IMR-90 (cell line): ENCODE measurements at regions not wholly inside any gene's neighbourhood (a gene's known extent, or its start where the extent isn't known, plus 50 kb on each side); places are given as distances from the start of the nearest gene placed in this dataset.

Experiments
- ATAC-seq: fragments of 200-7000 bp; cut with Tn5 transposase; 2 replicates; pipeline ENCODE4 v1.9.1; 2020; ENCODE audit warnings: low read depth, mild to moderate bottlenecking, moderate library complexity
- BruUV-seq: library from RNA; stranded (reverse); fragments of 400-500 nt; replicated peaks from 2 replicates; lab custom pipeline; 2021; lab: Mats Ljungman, UMichigan
- CTCF ChIA-PET: fragments of 300-600 bp; formaldehyde crosslinking; extraction: SDS; loops from one replicate; lab custom pipeline; 2021; ENCODE audit warnings: antibody characterized with exemption; lab: Yijun Ruan, JAX
- POLR2A ChIA-PET: fragments of 300-600 bp; sonication (Branson Sonifier 250); formaldehyde crosslinking; loops from one replicate; lab custom pipeline; 2022; ENCODE audit warnings: antibody characterized with exemption; ENCODE audit not compliant: unreplicated experiment; lab: Charles Lee
- DNase-seq: peaks from one replicate; pipeline ENCODE4 v3.0.0; 2013
- H2AFZ ChIP-seq: replicated peaks from 2 replicates; pipeline ENCODE3; 2013; ENCODE audit warnings: low read length, mild to moderate bottlenecking; ENCODE audit not compliant: poor library complexity
- H2AK5ac ChIP-seq: 2 replicates; pipeline ENCODE4 v1.6.1; 2013; ENCODE audit warnings: low read depth, low read length, inconsistent platforms
- H2AK9ac ChIP-seq: replicated peaks from 2 replicates; pipeline ENCODE3; 2013; ENCODE audit warnings: mild to moderate bottlenecking, low read depth, low read length, moderate library complexity; ENCODE audit not compliant: poor library complexity
- H2BK120ac ChIP-seq: 2 replicates; pipeline ENCODE4 v1.6.1; 2013; ENCODE audit warnings: low read depth, low read length, inconsistent platforms
- H2BK15ac ChIP-seq: 3 replicates; pipeline ENCODE4 v1.6.1; 2013; ENCODE audit warnings: low read depth, low read length, inconsistent platforms
- H2BK20ac ChIP-seq: 2 replicates; pipeline ENCODE4 v1.6.1; 2013; ENCODE audit warnings: low read depth, mild to moderate bottlenecking, inconsistent platforms, low read length, moderate library complexity
- H2BK5ac ChIP-seq: 2 replicates; pipeline ENCODE4 v1.6.1; 2013; ENCODE audit warnings: mild to moderate bottlenecking, low read depth, low read length, inconsistent platforms; ENCODE audit not compliant: poor library complexity, severe bottlenecking
- H3K14ac ChIP-seq: replicated peaks from 2 replicates; pipeline ENCODE4 v1.6.1; 2013; ENCODE audit warnings: low read depth, low read length, inconsistent platforms
- H3K18ac ChIP-seq: 2 replicates; pipeline ENCODE4 v1.6.1; 2013; ENCODE audit warnings: low read depth, low read length, control low read depth
- H3K23ac ChIP-seq: 2 replicates; pipeline ENCODE4 v1.6.1; 2013; ENCODE audit warnings: low read depth, low read length, inconsistent platforms
- H3K27ac ChIP-seq: 2 replicates; pipeline ENCODE4 v1.5.1; 2013; ENCODE audit warnings: mild to moderate bottlenecking, control low read depth, low read length; ENCODE audit not compliant: insufficient read depth
- H3K27me3 ChIP-seq: 2 replicates; pipeline ENCODE4 v1.6.1; 2013; ENCODE audit warnings: low read length; ENCODE audit not compliant: control insufficient read depth, insufficient read depth
- H3K36me3 ChIP-seq: 2 replicates; pipeline ENCODE4 v1.6.1; 2013; ENCODE audit warnings: low read length, mixed read lengths; ENCODE audit not compliant: control insufficient read depth, insufficient read depth
- H3K4ac ChIP-seq: 2 replicates; pipeline ENCODE4 v1.6.1; 2013; ENCODE audit warnings: low read depth, low read length, inconsistent platforms
- H3K4me1 ChIP-seq: 2 replicates; pipeline ENCODE4 v1.6.1; 2013; ENCODE audit warnings: low read length, mixed read lengths; ENCODE audit not compliant: control insufficient read depth, insufficient read depth
- H3K4me2 ChIP-seq: 2 replicates; pipeline ENCODE4 v1.6.1; 2013; ENCODE audit warnings: low read depth, mild to moderate bottlenecking, control low read depth, low read length, moderate library complexity
- H3K4me3 ChIP-seq: 2 replicates; pipeline ENCODE4 v1.5.1; 2013; ENCODE audit warnings: low read depth, mild to moderate bottlenecking, control low read depth, low read length, moderate library complexity; ENCODE audit not compliant: insufficient read depth
- H3K56ac ChIP-seq: 2 replicates; pipeline ENCODE4 v1.6.1; 2013; ENCODE audit warnings: low read length, inconsistent platforms; ENCODE audit not compliant: insufficient read depth; ENCODE audit errors: extremely low read depth
- H3K79me1 ChIP-seq, 2 experiments: 2 replicates each; pipeline ENCODE4 v1.6.1; 2013; ENCODE audit warnings: low read length in 2 of 2, inconsistent platforms in 1 of 2, low read depth in 1 of 2
- H3K9ac ChIP-seq: 2 replicates; pipeline ENCODE4 v1.6.1; 2013; ENCODE audit warnings: low read depth, low read length, control low read depth
- H3K9me1 ChIP-seq: 2 replicates; pipeline ENCODE4 v1.6.1; 2013; ENCODE audit warnings: low read length, inconsistent platforms; ENCODE audit not compliant: insufficient read depth
- H3K9me3 ChIP-seq: 2 replicates; pipeline ENCODE4 v1.6.1; 2013; ENCODE audit warnings: low read length; ENCODE audit not compliant: control insufficient read depth, insufficient read depth
- H4K20me1 ChIP-seq: 2 replicates; pipeline ENCODE4 v1.6.1; 2013; ENCODE audit warnings: low read length, inconsistent platforms; ENCODE audit not compliant: insufficient read depth
- H4K5ac ChIP-seq: 2 replicates; pipeline ENCODE4 v1.6.1; 2013; ENCODE audit warnings: mild to moderate bottlenecking, low read depth, low read length, control low read depth
- H4K8ac ChIP-seq, 2 experiments: 2 replicates each; pipeline ENCODE4 v1.6.1; 2013; ENCODE audit warnings: low read depth in 2 of 2, low read length in 2 of 2, control low read depth in 1 of 2, inconsistent platforms in 1 of 2
- H4K91ac ChIP-seq: 2 replicates; pipeline ENCODE4 v1.6.1; 2013; ENCODE audit warnings: low read depth, low read length, inconsistent platforms; ENCODE audit not compliant: insufficient read depth
- MAFK ChIP-seq: IDR thresholded peaks from 2 replicates; pipeline ENCODE4 v1.6.1; 2012; ENCODE audit warnings: low read depth, low read length, improper control_type of control experiment
- RCOR1 ChIP-seq: IDR thresholded peaks from 2 replicates; pipeline ENCODE4 v1.6.1; 2012; ENCODE audit warnings: mild to moderate bottlenecking, low read length, improper control_type of control experiment; ENCODE audit not compliant: insufficient replicate concordance
- SMC3 ChIP-seq: fragments of 150-350 bp; IDR thresholded peaks from 2 replicates; pipeline ENCODE4 v1.6.1; 2016; ENCODE audit warnings: low read depth, mild to moderate bottlenecking, antibody characterized with exemption, low read length, moderate library complexity
- dilution Hi-C: fragments of 300-500 bp; cut with HindIII; formaldehyde crosslinking; loops from one replicate; pipeline ENCODE4 v1.14.3; 2018; ENCODE audit warnings: low sequenced_read_pairs; ENCODE audit not compliant: unreplicated experiment
- in situ Hi-C: fragments of 300-500 bp; cut with MboI; formaldehyde crosslinking; loops from 3 replicates; pipeline ENCODE4 v1.14.3; 2019; ENCODE audit warnings: low sequenced_read_pairs, inconsistent platforms, mixed read lengths
- intact Hi-C: fragments of 100-400 bp; cut with micrococcal nuclease; formaldehyde crosslinking; loops from 2 replicates; pipeline ENCODE4 v1.10.0; 2022

GRCh38 chr3:82473864-82474541 lies 712.6 kb upstream of the GBE1 start:
- Histone ChIP-seq H3K56ac (no peak overlapping the region; the same call in 1 of the 2 replicates), H2BK20ac (no peak overlapping the region), H3K27ac (no peak overlapping the region), H4K8ac (no peak overlapping the region), H3K18ac (no peak overlapping the region), H3K36me3 (no peaks in the 10 kb centered on the region), H3K14ac (no peak overlapping the region), H2BK120ac (no peak overlapping the region), H2BK15ac (no peak overlapping the region), H3K4me1 (no peaks in the 10 kb centered on the region), H4K91ac (no peak overlapping the region), H2AFZ (no peak overlapping the region), H2AK9ac (no peak overlapping the region), H3K79me1 (no peaks in the 10 kb centered on the region), H3K9ac (no peak overlapping the region), H3K4me3 (no peak overlapping the region), H3K4me2 (no peak overlapping the region), H4K5ac (no peak overlapping the region), H3K9me3 (peaks cover 3% of the 10 kb centered on the region; the same call in 1 of the 2 replicates), H3K23ac (no peak overlapping the region), H3K9me1 (no peaks in the 10 kb centered on the region), H3K27me3 (no peaks in the 10 kb centered on the region), H2BK5ac (no peak overlapping the region), H2AK5ac (no peak overlapping the region), H4K20me1 (no peaks in the 10 kb centered on the region), H3K4ac (no peak overlapping the region)
- dilution Hi-C loops (no loop called here), in situ Hi-C loops (no loop called here), intact Hi-C loops (no loop called here)
- CTCF ChIA-PET: no interaction called here
- DNase-seq (no peak), ATAC-seq (no peak)
- TF ChIP-seq SMC3 (no peak), RCOR1 (no peak), MAFK (no peak)
- BruUV-seq: no TSS peak
- POLR2A ChIA-PET: no interaction called here
